IgD-negative memory B cell (primary cell): ENCODE measurements at regions not wholly inside any gene's neighbourhood (a gene's known extent, or its start where the extent isn't known, plus 50 kb on each side); places are given as distances from the start of the nearest gene placed in this dataset.
A peak's percentile ranks its signal among the peaks of the same experiment; 100 is the strongest.

ENCODE experiments used
- H3K27ac Mint-ChIP-seq, 3 donors: one replicate each; pipeline ENCODE4 v1.8.0; 2020 to 2022; ENCODE audit warnings: mild to moderate bottlenecking in 3 of 3, mixed read lengths in 3 of 3, moderate library complexity in 1 of 3
- H3K27me3 Mint-ChIP-seq: one replicate; pipeline ENCODE4 v1.8.0; 2021; ENCODE audit warnings: mixed read lengths
- H3K36me3 Mint-ChIP-seq: one replicate; pipeline ENCODE4 v1.8.0; 2020; ENCODE audit warnings: mild to moderate bottlenecking, mixed read lengths
- H3K4me1 Mint-ChIP-seq, 3 donors: one replicate each; pipeline ENCODE4 v1.8.0; 2020 to 2022; ENCODE audit warnings: mixed read lengths in 3 of 3, mild to moderate bottlenecking in 1 of 3
- H3K4me3 Mint-ChIP-seq, 4 donors: one replicate each; pipeline ENCODE4 v1.8.0; 2020 to 2022; ENCODE audit warnings: mild to moderate bottlenecking in 4 of 4, mixed read lengths in 4 of 4, moderate library complexity in 3 of 4
- H3K9me3 Mint-ChIP-seq, 3 donors: one replicate each; pipeline ENCODE4 v1.8.0; 2020 to 2021; ENCODE audit warnings: mixed read lengths in 3 of 3, mild to moderate bottlenecking in 1 of 3

- H3K27me3 Mint-ChIP-seq, result peaks cover 5% of the 10 kb centered on the region
- no peaks in the 10 kb centered on the region for H3K9me3 Mint-ChIP-seq
- H3K4me1 Mint-ChIP-seq, result no peaks in the 10 kb centered on the region
- no peaks in the 10 kb centered on the region for H3K36me3 Mint-ChIP-seq
- no peak overlapping the region for H3K4me3 Mint-ChIP-seq
- no peak overlapping the region for H3K27ac Mint-ChIP-seq
Observed at GRCh38 chr15:77807611-77808010, 174.9 kb upstream of the LINGO1 start.

GRCh38 chr15:77807115-77807514 lies 174.4 kb upstream of the LINGO1 start:
- Mint-ChIP-seq H3K4me3 (no peak overlapping the region), H3K4me1 (no peaks in the 10 kb centered on the region), H3K36me3 (no peaks in the 10 kb centered on the region), H3K9me3 (no peaks in the 10 kb centered on the region), H3K27me3 (peaks cover 7% of the 10 kb centered on the region), H3K27ac (no peak overlapping the region)

- Mint-ChIP-seq H3K4me1 (no peaks in the 10 kb centered on the region), H3K9me3 (peaks cover 0 to 6% (median 0%) of the 10 kb centered on the region in 3 donors), H3K27ac (no peak overlapping the region)
Observed at GRCh38 chr15:77804210-77804609, 171.5 kb upstream of the LINGO1 start.

GRCh38 chr15:77803487-77803886 lies 170.8 kb upstream of the LINGO1 start:
- no peaks in the 10 kb centered on the region for H3K4me1 Mint-ChIP-seq
- peaks cover 0 to 6% (median 0%) of the 10 kb centered on the region in 3 donors for H3K9me3 Mint-ChIP-seq
- H3K27me3 Mint-ChIP-seq, result peaks cover 9% of the 10 kb centered on the region
- no peaks in the 10 kb centered on the region for H3K36me3 Mint-ChIP-seq
- no peak overlapping the region for H3K4me3 Mint-ChIP-seq
- H3K27ac Mint-ChIP-seq, result peak overlapping the region in 1 of 3 donors; percentile 65

More at GRCh38 chr15:77804210-77804609, 171.5 kb upstream of the LINGO1 start:
- no peak overlapping the region for H3K4me3 Mint-ChIP-seq
- peaks cover 9% of the 10 kb centered on the region for H3K27me3 Mint-ChIP-seq
- H3K36me3 Mint-ChIP-seq, result no peaks in the 10 kb centered on the region

GRCh38 chr15:77800305-77800704 lies 167.6 kb upstream of the LINGO1 start:
- peaks cover 10% of the 10 kb centered on the region for H3K27me3 Mint-ChIP-seq
- no peaks in the 10 kb centered on the region for H3K4me1 Mint-ChIP-seq
- no peaks in the 10 kb centered on the region for H3K36me3 Mint-ChIP-seq
- H3K27ac Mint-ChIP-seq, result no peak overlapping the region
- peaks cover 0 to 6% (median 0%) of the 10 kb centered on the region in 3 donors for H3K9me3 Mint-ChIP-seq
- no peak overlapping the region for H3K4me3 Mint-ChIP-seq

GRCh38 chr15:77798847-77799246 lies 166.1 kb upstream of the LINGO1 start:
- H3K36me3 Mint-ChIP-seq, result no peaks in the 10 kb centered on the region
- H3K4me3 Mint-ChIP-seq, result no peak overlapping the region
- H3K4me1 Mint-ChIP-seq, result no peaks in the 10 kb centered on the region
- peaks cover 10% of the 10 kb centered on the region for H3K27me3 Mint-ChIP-seq
- no peak overlapping the region for H3K27ac Mint-ChIP-seq
- peaks cover 0 to 6% (median 0%) of the 10 kb centered on the region in 3 donors for H3K9me3 Mint-ChIP-seq

- no peak overlapping the region for H3K4me3 Mint-ChIP-seq
- peaks cover 0 to 6% (median 2%) of the 10 kb centered on the region in 3 donors for H3K9me3 Mint-ChIP-seq
- H3K27ac Mint-ChIP-seq, result no peak overlapping the region
- no peaks in the 10 kb centered on the region for H3K36me3 Mint-ChIP-seq
- H3K27me3 Mint-ChIP-seq, result peaks cover 10% of the 10 kb centered on the region
- H3K4me1 Mint-ChIP-seq, result no peaks in the 10 kb centered on the region
Observed at GRCh38 chr15:77798151-77798835, 165.6 kb upstream of the LINGO1 start.

- H3K4me1 Mint-ChIP-seq, result no peaks in the 10 kb centered on the region
- peaks cover 8% of the 10 kb centered on the region for H3K27me3 Mint-ChIP-seq
- H3K4me3 Mint-ChIP-seq, result peak overlapping the region in 1 of 4 donors; percentile 70
- H3K36me3 Mint-ChIP-seq, result no peaks in the 10 kb centered on the region
- no peak overlapping the region for H3K27ac Mint-ChIP-seq
- H3K9me3 Mint-ChIP-seq, result peaks cover 0 to 6% (median 2%) of the 10 kb centered on the region in 3 donors
Observed at GRCh38 chr15:77797270-77797669, 164.6 kb upstream of the LINGO1 start.

GRCh38 chr15:77796046-77796729 lies 163.5 kb upstream of the LINGO1 start:
- Mint-ChIP-seq H3K36me3 (no peaks in the 10 kb centered on the region), H3K27me3 (peaks cover 10% of the 10 kb centered on the region), H3K4me1 (no peaks in the 10 kb centered on the region), H3K27ac (no peak overlapping the region), H3K4me3 (no peak overlapping the region), H3K9me3 (peaks cover 0 to 6% (median 2%) of the 10 kb centered on the region in 3 donors)

GRCh38 chr15:77795446-77795845 lies 162.7 kb upstream of the LINGO1 start:
- Mint-ChIP-seq H3K27me3 (peaks cover 10% of the 10 kb centered on the region), H3K4me3 (no peak overlapping the region), H3K9me3 (peaks cover 0 to 2% (median 2%) of the 10 kb centered on the region in 3 donors), H3K36me3 (no peaks in the 10 kb centered on the region), H3K27ac (no peak overlapping the region), H3K4me1 (no peaks in the 10 kb centered on the region)

- Mint-ChIP-seq H3K27ac (no peak overlapping the region), H3K4me1 (no peaks in the 10 kb centered on the region), H3K36me3 (no peaks in the 10 kb centered on the region), H3K9me3 (peaks cover 0 to 2% (median 0%) of the 10 kb centered on the region in 3 donors), H3K4me3 (no peak overlapping the region), H3K27me3 (peaks cover 10% of the 10 kb centered on the region)
Observed at GRCh38 chr15:77791941-77792340, 159.2 kb upstream of the LINGO1 start.

GRCh38 chr15:77790481-77790880 lies 157.8 kb upstream of the LINGO1 start:
- Mint-ChIP-seq H3K9me3 (peaks cover 0 to 2% (median 0%) of the 10 kb centered on the region in 3 donors), H3K27me3 (peaks cover 11% of the 10 kb centered on the region), H3K36me3 (no peaks in the 10 kb centered on the region), H3K4me1 (no peaks in the 10 kb centered on the region), H3K27ac (no peak overlapping the region), H3K4me3 (no peak overlapping the region)

- no peaks in the 10 kb centered on the region for H3K36me3 Mint-ChIP-seq
- peaks cover 13% of the 10 kb centered on the region for H3K27me3 Mint-ChIP-seq
- no peaks in the 10 kb centered on the region for H3K4me1 Mint-ChIP-seq
- no peak overlapping the region for H3K27ac Mint-ChIP-seq
- peaks cover 0 to 4% (median 0%) of the 10 kb centered on the region in 3 donors for H3K9me3 Mint-ChIP-seq
- no peak overlapping the region for H3K4me3 Mint-ChIP-seq
Observed at GRCh38 chr15:77786956-77787355, 154.2 kb upstream of the LINGO1 start.

- Mint-ChIP-seq H3K27me3 (peaks cover 12% of the 10 kb centered on the region), H3K4me3 (no peak overlapping the region), H3K4me1 (no peaks in the 10 kb centered on the region), H3K27ac (no peak overlapping the region), H3K36me3 (no peaks in the 10 kb centered on the region), H3K9me3 (peaks cover 0 to 4% (median 0%) of the 10 kb centered on the region in 3 donors)
Observed at GRCh38 chr15:77786181-77786890, 153.6 kb upstream of the LINGO1 start.
